ENCODE measurements at regions not wholly inside any gene's neighbourhood (a gene's known extent, or its start where the extent isn't known, plus 50 kb on each side); places are given as distances from the start of the nearest gene placed in this dataset.

- CTCF ChIA-PET (ENCODE audit: low intra/inter-chr PET ratio, low total read pairs), result no interaction called here
- no peak for FAIRE-seq
- H3K27me3 ChIP-seq (ENCODE audit: control insufficient read depth in 1 of 2, insufficient read depth in 2 of 2, low read length in 2 of 2), result no peaks in the 10 kb centered on the region; a peak in 1 of 5 replicates
- TF ChIP-seq KLF15 (CRISPR knock-in tag; IDR thresholded peaks at IDR 0.05; ENCODE audit: borderline replicate concordance), result no peak
- no peak for TF ChIP-seq ZNF770 (CRISPR knock-in tag; IDR thresholded peaks at IDR 0.05)
- TF ChIP-seq ZNF326 (CRISPR knock-in tag; IDR thresholded peaks at IDR 0.05; ENCODE audit: borderline replicate concordance), result no peak
- no peak for TF ChIP-seq NCOA1 (CRISPR knock-in tag; IDR thresholded peaks at IDR 0.05)
- TF ChIP-seq ARID3A (IDR thresholded peaks at IDR 0.05; ENCODE audit: low read depth, low read length), result no peak
- no peak for TF ChIP-seq ZNF780A (CRISPR knock-in tag; IDR thresholded peaks at IDR 0.05)
- TF ChIP-seq TERF1 (CRISPR knock-in tag; IDR thresholded peaks at IDR 0.05), result no peak
- no peak for TF ChIP-seq ZBTB43 (CRISPR knock-in tag; conservative IDR thresholded peaks at IDR 0.05)
- TF ChIP-seq ZNF75D (CRISPR knock-in tag; IDR thresholded peaks at IDR 0.05; ENCODE audit: borderline replicate concordance), result no peak
- TF ChIP-seq JARID2 (CRISPR knock-in tag; IDR thresholded peaks at IDR 0.05; ENCODE audit: insufficient replicate concordance), result no peak
- TF ChIP-seq ZNF143 (CRISPR knock-in tag; IDR thresholded peaks at IDR 0.05), result no peak
- no peak for TF ChIP-seq BCLAF1 (IDR thresholded peaks at IDR 0.05)
- TF ChIP-seq PCBP2 (optimal IDR thresholded peaks at IDR 0.05; ENCODE audit: low read depth, low read length, poor library complexity, severe bottlenecking), result no peak
- TF ChIP-seq ELK4 (CRISPR knock-in tag; IDR thresholded peaks at IDR 0.05; ENCODE audit: borderline replicate concordance), result no peak
- TF ChIP-seq KLF11 (CRISPR knock-in tag; IDR thresholded peaks at IDR 0.05), result no peak
Measured at GRCh38 chr7:142590077-142590476, 159.2 kb upstream of the PRSS1 start.

More at GRCh38 chr7:142590077-142590476, 159.2 kb upstream of the PRSS1 start:
- H2AFZ ChIP-seq (ENCODE audit: low read length), result no peak overlapping the region
- DNase-seq (ENCODE audit: low spot score), result no peak
- H3K79me2 ChIP-seq (ENCODE audit: insufficient read depth, low read length), result no peaks in the 10 kb centered on the region
- no peak for ATAC-seq
- no peak overlapping the region for H3K4me2 ChIP-seq (ENCODE audit: low read depth, low read length)
- no peaks in the 10 kb centered on the region for H3K9me3 ChIP-seq (ENCODE audit: low read length)
- WGBS (ENCODE audit: low lambda C conversion rate), result 56% methylated on average over 4 of the region's 4 CpGs
- in situ Hi-C loops (cut with HindIII; ENCODE audit: extremely low pct_ligation_motif_present, low pct_unique_long_range_greater_than_20kb) (no loop called here), intact Hi-C loops (cut with micrococcal nuclease; ENCODE audit: unreplicated experiment) (no loop called here)
- POLR2A ChIA-PET, result no interaction called here
- no peaks in the 10 kb centered on the region for H3K4me1 ChIP-seq (ENCODE audit: insufficient read depth, low read length)
- H4K20me1 ChIP-seq (ENCODE audit: insufficient read depth, low read length), result no peaks in the 10 kb centered on the region
- no peak overlapping the region for H3K9ac ChIP-seq (ENCODE audit: insufficient read depth, low read depth, low read length)
- H3K4me3 ChIP-seq (replicated peaks in 1 of 3; ENCODE audit: insufficient read depth in 1 of 3, low read depth in 2 of 3, low read length in 3 of 3), result no peak overlapping the region
- no peak overlapping the region for H3K27ac ChIP-seq (ENCODE audit: extremely low read length, insufficient read depth, low read length)
- no peaks in the 10 kb centered on the region for H3K36me3 ChIP-seq (replicated peaks in 1 of 2; ENCODE audit: control insufficient read depth in 1 of 2, insufficient read depth in 2 of 2, low read length in 2 of 2)
- no TSS peak for BruUV-seq (replicated peaks)
